CD4-positive, alpha-beta T cell treated with Interleukin-6 for 4 hours (primary cell): ENCODE measurements at regions not wholly inside any gene's neighbourhood (a gene's known extent, or its start where the extent isn't known, plus 50 kb on each side); places are given as distances from the start of the nearest gene placed in this dataset.
"Not testable (repeated sequence)": the region's sequence is repeated elsewhere in the genome, so short reads cannot be mapped to it uniquely, and the experiment has no call there.

Source experiments
- DNase-seq: peaks from one replicate; pipeline ENCODE4 v3.0.0-alpha.2; 2020; ENCODE audit warnings: mixed read lengths

DNA sequence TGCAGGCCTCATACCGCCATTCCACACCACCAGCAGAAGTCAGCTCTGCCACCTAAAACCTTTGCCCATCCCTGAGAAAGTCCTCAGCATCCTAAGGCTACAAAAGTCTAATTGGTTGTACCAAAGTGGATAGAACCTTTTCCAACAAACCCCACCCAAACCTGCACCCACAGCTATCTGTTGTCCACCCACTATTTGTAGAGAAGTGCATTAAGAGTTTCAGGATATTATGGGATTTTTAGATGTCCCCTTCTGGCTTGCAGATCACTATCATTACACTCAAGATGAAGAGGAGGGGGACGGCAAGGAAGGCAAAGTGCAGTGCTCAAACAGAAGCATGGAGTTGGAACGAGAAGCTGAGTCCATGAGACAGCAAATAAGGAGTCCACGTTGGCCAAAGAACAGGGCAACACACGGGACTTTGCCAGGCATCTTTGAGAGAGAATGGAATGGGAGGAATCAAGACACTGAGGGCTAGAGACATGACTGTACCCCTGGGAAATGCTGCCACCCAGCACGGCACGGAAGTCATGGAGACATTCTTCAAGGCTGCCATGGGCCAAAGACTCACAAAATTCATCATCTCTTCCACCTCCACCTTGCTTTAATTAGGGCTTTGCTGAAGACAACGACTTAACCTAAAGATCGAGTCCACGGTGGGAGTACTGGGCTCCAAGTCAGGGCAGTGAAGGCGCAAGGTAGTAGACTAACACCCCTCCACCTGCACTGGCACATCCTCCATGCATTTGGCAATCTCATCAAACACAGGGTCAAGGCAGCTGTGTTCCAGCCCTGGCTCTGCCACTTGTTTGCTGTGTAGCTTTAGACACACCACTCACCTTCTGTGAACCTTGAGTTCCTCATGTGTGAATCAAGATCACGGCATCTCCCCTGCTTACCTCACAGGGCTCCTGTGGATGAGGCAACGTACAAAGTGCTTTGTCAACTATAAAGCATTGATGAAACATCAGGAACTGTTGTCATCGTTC, 112.9 kb upstream of the TMEM45B start:
- no peak for DNase-seq

DNA sequence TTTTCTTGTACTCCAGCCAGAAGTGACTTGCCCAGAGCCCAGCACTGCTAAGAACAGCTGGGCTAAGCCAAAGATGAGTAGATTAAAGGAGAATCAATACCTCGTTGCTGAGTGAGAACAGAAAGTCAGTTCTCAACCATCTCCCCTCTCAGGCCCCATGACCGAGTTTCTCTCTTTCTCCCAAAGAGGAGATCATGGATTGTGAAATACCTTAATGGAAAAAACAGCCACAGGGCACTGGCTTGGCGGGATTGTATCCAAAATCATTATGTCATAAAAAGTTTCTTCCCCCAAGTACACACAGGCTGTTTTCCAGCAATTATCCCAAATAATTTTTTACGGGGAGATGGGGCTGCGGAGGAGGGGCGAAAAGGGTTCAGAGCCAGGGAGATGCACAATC, 111.8 kb upstream of the TMEM45B start:
- no peak for DNase-seq

DNA sequence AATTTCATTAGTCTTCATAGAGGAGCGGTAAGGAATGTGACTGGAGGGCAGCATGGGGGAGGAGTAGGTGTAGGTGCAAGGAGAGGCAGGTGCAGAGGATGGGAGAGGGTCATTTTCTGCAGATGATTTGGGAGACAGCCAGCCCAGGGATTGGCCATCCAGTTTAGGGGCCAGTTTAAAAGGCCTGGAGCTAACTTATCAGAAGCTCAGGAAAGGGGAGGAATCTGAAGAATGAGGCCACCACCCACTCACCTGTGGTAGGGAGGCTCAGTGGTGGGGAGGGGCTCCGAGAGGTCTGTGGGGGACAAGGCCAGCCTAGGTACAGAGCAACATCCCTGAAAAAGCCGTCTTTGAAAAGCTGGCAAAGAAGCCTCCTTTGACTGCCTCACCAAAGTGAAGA, 110.8 kb upstream of the TMEM45B start:
- DNase-seq, result no peak

DNA sequence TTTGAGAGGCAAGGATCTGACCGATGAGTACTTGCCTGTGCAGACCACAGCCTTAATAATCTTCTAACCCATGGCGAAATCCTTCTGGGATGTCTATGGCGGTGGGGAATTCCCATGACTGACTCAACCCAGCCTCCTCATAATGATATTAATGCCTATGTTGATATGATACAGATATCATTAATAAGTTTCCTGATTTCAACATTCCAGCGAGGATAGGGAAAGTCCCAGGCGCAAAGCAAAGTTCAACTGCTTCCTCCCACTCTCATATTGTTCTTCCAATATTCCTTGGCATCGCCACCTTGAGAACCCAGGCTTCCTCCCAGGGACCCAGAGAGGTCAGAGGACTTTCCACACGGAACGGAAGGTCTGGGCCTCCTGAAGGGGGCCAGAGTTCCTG, 110.3 kb upstream of the TMEM45B start:
- no peak for DNase-seq

DNA sequence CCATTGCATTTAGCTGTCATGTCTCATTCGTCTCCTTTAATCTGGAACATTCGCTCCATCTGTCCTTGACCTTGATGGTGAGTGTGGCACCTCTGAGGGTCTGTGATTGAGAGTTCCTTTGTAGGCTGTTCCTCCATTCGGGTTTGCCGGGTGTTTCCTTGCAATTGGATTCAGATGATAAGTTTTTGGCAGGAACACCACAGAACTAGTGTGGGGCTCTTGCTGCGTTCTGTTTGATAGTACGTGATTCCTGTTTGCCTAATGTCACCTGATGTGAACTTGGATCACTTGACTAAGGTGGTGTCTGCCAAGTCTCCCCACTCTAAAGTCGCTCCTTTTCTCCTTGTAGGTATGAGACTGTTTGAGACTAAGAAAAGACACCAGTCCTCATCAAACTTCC, 109.7 kb upstream of the TMEM45B start:
- no peak for DNase-seq

DNA sequence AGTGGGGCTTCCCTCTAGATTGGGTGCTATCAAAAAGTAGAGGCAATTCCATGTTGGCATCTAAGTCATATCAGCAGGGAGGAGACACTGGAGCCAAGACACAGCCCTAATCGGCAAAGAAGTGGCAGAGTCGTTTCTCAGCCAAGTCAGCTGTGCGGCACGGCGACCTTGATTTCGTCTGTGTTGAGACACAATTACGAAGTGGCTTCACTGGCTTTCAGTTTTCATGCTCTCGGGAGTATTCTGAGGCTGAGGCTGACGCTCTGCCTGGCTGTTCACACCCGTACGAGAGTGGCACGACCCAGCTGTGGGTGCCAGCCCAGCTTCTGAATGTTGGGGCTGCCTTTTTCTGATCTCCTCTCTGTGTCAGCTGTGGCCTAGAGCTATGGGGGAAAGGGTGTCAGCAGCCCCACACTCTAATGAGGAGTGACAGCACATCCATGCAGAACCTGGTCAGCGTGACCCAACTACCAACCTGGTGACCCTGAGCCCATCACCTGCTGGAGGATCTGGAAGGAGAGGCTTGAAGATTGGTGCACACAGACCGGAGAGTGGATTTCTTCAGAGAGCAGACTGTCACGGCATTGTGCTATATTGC, 105.7 kb upstream of the TMEM45B start:
- DNase-seq, result no peak

DNA sequence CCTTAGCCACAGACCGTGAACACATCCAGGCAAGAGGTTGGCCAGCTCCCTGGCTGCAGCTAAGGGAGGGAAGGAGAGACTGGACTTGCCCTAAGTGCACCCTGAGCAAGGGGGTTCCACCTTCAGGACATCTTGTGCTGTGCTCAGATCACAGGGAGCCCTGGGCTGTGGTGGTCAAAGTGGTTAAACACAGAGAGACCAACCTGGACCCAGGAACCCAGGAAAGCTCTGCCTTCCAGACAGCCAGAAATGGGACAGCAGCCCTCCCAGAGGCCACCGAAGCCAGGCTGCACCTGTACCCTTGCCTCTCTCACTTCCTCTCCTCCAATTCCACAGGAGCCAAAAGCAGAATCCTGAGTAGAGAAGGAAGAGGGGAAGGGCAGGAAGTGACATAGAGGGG, 105.2 kb upstream of the TMEM45B start:
- DNase-seq, result no peak

DNA sequence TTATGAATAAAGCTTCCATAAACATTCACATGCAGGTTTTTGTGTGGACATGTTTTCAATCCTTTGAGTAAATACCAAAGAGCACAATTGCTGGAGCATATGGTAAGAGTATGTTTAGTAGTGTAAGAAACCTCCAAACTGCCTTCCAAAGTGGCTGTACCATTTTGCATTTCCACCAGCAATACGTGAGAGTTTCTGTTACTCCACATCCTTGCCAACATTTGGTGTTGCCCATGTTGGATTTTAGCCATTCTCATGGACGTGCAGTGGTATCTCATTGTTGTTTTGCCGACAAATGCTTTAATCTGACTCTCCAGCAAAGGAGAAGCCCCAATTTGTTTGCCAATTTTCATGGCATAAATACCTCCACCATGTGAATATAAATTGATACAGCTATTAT, 103.9 kb upstream of the TMEM45B start:
- DNase-seq, result no peak

DNA sequence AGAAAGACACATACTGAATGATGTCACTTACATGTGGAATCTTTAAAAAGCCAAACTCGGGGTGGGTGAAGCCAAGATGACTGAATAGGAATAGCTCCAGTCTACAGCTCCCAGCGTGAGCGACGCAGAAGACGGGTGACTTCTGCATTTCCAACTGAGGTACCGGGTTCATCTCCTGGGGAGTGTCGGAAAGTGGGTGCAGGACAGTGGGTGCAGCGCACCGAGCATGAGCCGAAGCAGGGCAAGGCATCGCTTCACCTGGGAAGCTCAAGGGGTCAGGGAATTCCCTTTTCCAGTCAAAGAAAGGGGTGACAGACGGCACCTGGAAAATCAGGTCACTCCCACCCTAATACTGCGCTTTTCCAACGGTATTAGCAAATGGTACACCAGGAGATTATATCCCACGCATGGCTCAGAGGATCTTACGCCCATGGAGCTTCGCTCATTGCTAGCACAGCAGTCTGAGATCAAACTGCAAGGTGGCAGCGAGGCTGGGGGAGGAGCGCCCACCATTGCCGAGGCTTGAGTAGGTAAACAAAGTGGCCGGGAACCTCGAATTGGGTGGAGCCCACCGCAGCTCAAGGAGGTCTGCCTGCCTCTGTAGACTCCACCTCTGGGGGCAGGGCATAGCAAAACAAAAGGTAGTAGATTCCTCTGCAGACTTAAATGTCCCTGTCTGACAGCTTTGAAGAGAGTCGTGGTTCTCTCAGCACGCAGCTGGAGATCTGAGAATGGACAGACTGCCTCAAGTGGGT, 103.0 kb upstream of the TMEM45B start:
- not testable (repeated sequence) for DNase-seq

DNA sequence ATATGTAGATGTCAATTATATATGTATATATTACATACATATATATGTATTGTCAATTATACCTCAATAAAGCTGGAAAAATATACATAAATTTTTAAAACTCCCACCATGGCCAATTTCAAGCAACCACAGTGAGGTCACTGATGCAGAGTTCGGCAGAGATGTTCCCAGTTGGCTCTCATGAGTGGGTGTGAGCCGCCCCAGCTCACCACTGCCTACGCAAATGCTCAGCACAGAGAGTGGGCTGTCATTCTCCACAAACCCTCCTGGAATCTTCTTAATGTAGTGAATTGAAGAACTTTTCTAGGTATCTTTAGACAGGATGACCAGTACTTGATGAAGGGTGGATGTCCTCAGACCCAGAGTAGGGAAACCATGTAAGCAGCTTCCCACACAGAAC, 96.6 kb upstream of the TMEM45B start:
- no peak for DNase-seq

DNA sequence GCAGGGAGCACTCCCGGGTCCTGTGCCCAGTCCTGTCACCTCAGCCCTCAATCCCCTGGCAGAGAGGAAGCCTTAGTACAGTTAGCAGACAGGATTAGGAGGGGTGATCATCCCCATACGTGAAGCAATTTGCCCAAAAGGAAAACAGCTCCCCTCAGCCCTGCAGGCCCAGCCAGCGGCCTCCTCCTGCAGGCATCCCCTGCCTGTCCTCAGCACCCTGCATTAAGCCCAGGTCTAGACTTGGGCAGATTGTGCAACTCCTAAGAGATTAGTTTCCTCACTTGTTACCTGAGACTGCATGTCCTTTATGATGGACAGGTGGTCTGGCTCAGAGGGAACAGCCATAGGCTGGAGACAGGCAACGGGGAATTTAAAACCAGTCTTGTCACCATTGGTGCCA, 95.5 kb upstream of the TMEM45B start:
- no peak for DNase-seq

DNA sequence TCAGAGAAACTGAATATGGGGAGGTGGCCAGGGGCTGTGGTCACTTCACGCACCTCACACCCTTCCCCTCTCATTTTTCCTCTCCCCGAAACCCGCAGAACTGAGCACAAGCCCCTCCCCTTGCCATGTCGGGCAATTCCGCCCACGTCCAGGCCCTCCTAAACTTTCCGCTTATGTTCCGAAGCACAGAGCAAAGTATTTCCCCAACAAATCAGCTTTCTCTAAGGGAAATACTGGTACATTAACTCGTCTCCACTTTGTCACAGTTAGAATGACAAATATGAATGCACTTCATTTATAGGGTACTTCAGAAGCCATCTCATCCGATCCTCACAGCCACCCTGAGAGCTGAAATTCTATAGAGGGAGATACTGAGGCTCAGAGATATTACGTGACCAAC, 94.7 kb upstream of the TMEM45B start:
- DNase-seq, result no peak

DNA sequence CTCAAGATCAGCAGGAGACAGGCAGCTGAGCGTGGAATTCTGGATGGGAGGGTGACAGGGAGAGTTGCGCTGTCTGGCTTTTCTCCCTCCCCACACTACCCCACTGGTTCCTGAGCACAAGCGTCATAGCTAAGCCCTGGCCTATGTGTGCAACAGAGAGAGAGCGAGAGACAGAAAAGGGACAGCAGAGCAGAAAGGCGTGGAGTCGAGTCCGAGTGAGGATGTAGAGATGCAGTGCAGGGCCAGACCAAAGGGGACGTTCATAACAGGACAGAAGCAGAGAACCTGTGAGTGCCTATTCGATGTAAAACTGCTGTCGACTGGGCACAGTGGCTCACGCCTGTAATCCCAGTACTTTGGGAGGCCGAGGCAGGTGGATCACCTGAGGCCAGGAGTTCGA, 94.0 kb upstream of the TMEM45B start:
- DNase-seq, result no peak

DNA sequence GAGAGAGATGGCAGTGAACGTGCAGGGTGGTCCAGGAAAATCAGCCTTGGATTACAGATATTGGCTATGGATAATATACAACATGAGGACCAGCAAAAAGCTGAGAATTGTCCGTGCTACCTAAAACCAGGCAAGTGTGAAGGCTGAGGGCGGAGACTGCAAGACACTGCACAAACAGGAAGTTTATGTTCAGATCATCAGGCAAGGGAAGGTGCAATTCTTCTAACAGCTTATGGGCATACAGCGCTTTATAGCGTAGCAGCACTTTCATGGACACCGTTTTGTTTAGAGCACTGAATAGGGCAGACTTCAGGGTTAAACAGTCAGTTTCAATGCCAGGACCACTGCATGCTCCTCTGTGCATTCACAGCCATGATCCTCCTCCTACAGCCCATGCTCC, 93.1 kb upstream of the TMEM45B start:
- DNase-seq, result peak; percentile 6

DNA sequence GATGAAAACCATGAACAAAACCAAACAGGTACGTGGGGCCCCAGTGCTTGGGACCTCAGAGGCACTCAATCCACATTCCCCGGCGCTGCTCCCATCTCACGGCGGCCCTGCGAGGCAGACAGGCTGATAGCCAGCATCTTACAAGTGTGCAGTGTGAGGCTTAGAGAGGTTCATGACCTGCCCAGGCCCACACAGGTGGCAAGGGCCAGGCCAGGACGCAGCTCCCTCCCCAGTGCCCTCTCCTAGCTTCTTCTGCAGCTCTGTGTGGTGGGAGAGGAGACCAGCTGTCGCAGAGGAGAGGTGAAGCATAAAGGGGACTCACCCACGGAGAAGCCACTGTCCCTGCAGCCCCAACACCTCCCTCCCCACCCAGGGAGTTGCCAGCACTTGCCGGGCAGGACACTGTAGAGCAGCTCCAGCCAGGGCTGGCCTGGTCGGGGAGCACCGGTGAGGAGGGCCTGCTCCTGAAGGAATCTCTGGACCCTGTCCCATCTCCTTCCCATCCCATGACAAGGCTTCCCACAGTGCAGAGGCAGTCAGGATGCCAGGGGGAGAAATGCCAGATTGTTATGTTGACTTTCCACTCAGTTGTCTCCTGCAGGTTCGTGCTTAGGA, 92.4 kb upstream of the TMEM45B start:
- DNase-seq, result no peak

DNA sequence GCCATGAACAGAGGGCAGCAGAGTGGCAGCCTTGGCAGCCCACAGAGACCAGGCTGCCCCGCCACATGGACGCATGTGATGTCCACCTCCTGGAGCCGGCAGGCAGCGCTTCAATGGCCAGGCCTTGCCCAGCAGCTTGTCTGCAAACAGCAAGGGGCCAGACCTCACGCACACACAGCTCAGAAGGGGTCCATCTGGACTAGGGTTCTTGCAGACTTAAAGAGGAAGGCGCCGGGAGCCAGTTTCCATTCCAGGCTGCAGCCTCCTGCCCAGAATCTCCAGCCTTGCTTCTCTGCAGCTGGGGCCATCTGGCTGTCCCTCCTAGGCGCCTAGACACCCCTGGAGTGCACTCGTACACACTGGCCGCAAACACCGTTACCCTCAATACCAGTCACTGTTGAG, 91.9 kb upstream of the TMEM45B start:
- DNase-seq, result no peak

DNA sequence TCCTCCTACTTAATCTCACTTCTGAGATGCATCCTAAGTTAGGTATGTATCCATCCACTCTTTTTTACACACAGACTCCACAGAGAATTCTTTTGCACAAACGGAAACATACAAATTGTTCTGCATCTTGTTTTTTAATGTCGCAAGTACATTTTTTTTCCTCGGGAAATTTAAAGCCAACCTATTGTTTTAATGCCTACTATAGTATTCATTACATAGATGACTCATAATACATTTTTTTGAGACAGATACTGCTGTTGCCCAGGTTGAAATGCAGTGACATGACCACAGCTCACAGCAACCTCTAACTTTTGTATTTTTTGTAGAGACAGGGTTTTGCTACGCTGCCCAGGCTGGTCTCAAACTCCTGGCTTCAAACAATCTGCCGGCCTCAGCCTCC, 90.8 kb upstream of the TMEM45B start:
- no peak for DNase-seq

DNA sequence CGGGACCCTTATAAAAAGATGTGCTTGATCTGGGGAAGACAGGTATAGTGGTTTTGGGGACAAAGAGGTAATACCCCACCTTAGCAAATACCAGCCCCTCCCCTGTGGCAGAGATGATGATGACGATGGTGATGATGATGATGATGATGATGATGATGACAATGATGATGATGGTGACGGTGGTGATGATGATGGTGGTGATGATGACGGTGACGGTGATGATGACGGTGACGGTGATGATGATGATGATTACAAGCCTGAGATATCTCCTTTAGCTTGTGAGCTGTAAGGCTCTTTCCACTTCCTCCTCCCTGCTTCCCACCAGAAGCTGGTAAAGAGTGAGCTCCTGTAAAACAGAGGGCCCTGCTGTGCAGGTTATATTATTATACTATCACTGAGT, 89.5 kb upstream of the TMEM45B start:
- no peak for DNase-seq

DNA sequence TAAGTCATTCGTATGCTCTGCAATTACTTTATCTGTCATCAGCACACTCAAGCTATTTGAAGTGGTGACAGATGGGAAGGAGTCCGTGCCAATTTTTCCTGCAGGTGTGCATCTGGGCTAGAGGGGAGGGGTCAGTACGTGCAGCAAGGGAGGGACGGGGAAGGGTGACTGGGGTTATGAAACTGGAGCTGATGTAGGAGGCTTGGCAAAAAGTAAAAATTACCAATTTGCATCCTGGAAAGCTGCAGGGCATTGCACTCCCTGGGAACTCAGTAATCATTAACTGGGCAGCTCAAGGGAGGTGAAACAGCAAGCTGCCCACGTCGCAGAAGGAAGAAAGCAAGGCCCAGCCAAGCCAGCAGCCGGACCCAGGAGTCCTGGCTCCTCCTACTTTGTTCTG, 87.1 kb upstream of the TMEM45B start:
- no peak for DNase-seq

DNA sequence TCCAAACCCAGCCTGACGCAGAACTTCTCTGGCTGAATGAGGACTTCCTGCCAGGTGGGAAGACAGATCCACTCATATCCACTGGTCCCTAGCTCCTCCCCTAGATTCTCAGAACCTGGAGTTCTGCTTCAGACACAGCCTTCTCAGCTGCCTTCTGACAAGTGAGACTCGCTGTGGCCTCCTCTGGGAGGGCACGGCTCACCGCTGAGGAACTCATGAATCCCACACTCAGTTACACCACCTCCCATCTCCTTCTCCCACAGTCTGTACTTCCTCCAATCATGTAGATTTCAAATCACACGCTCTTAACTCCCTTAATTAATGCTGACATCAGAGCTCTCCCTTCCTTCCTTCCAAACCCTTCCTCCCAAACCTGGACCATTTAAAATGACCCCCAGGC, 86.4 kb upstream of the TMEM45B start:
- no peak for DNase-seq

DNA sequence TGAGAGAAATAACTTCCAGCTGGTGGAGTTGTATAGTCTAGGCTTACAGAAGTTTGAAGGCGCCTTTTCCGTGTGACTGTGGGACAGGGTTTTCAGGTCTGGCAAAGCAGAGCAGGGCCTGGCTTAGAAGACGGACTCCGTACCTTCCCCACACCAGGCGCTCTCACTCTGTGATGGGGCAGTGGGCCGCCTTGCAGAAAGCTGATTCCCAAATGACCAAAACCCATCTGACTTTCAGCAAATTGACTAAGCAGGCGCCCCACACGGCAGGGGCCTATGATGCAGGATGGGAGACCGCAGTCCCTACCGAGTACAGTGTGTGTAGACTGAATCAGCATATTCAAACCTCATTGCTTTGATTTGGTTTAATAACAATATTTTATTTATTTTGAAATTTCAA, 85.8 kb upstream of the TMEM45B start:
- DNase-seq, result no peak

DNA sequence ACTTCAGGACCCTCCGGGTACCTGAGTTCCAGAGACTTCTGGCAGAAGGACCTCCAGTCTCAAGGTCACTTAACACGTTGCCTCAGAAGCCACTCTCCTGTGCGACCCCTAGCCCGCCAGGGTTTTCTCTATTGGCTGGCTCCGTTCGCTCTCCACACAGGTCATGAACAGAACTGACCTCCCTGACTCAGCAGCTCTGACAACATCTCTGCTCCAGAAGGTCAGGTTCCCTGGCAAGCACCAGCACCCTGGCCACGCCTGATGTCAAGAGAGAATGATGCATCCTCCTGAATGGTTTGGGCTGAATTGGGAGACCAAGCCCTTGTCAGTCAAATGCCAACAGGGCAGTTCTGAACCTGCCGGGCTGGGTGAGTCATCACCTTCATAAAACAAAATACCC, 84.3 kb upstream of the TMEM45B start:
- DNase-seq, result no peak

DNA sequence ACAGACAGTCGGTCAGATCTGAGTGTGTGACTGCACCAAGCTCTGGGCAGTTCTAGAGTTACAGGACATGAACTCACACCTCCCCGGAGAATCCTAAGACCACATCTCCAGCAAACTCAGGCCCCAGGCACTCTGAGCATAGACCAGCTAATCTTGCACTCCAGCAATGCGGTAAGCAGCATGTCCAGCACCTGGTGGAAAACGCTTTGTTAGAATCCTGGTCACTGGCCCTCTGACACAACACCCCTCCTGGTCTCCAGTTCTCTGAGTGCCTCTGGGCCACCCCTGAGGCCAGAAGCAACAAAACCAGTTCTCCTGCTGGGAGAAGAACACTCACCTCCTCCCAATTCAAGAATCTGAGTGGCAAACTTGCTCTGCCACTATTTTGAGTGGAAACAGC, 82.7 kb upstream of the TMEM45B start:
- DNase-seq, result no peak
